Coronary artery (tissue), 2 donors: ENCODE measurements at regions not wholly inside any gene's neighbourhood (a gene's known extent, or its start where the extent isn't known, plus 50 kb on each side); places are given as distances from the start of the nearest gene placed in this dataset.
"Not testable (repeated sequence)": the region's sequence is repeated elsewhere in the genome, so short reads cannot be mapped to it uniquely, and the experiment has no call there.

Experiments used
- DNase-seq: peaks from one replicate; pipeline ENCODE4 v3.0.0-alpha.2; 2017; ENCODE audit warnings: low spot score
- H3K27ac ChIP-seq, 2 donors: fragments of 200-600 bp; sonication (generic); one replicate each; pipeline ENCODE4 v1.5.1; 2016 to 2019
- H3K4me3 ChIP-seq: fragments of 200-600 bp; sonication (generic); 2 replicates; pipeline ENCODE4 v1.5.1; 2016; ENCODE audit warnings: mild to moderate bottlenecking, moderate library complexity
- CTCF ChIP-seq: fragments of 200-600 bp; sonication (generic); IDR thresholded peaks from one replicate; pipeline ENCODE4 v1.5.1; 2019; ENCODE audit warnings: antibody characterized with exemption

- no peak for TF ChIP-seq CTCF
- H3K27ac ChIP-seq, result no peak overlapping the region
- no peak overlapping the region for H3K4me3 ChIP-seq
- no peak for DNase-seq
Observed at GRCh38 chr12:76183459-76184186, 99.1 kb upstream of the NAP1L1 start.

DNA sequence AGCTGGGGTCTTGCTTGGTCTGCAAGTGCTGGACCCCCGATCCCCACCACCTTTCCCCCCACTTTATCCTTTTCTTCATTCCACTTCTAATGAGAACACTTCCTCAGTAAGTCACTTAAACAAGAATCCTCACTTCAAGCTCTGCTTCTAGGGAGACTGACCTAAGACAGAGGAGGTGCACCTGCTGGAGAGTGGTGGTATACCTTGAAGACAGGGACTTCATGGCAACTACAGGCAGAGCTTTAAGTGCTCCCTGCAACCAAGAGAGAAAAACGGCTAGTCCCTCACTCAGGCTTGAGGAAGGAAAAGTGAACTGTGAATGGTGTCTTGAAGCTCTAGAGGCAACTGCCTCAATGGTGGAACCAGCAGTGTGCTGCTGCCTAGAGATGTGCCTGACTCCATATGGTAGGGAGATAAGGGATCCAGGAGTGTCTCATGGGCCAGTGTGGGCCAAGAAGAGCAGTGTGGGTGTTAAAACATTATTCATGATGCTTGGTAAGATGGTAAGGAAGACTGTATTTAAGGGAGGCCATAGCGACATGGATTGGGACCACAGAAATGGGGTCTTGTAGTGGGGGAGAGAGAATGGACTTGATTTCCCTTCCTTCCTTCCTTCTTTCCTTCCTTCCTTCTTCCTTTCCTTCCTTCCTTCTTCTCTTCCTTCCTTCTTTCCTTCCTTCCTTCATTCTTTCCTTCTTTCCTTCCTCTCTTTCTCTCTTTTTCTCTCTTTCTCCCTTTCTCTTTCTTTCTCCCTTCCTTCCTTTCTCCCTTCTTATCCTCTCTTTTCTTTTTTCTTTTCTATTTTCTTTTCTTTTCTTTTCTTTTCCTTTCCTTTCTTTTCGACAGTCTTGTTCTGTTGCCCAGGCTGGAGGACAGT is 96.2 kb upstream of the NAP1L1 start:
- Histone ChIP-seq H3K27ac (no peak overlapping the region), H3K4me3 (no peak overlapping the region)
- no peak for TF ChIP-seq CTCF
- DNase-seq, result no peak

- no peak overlapping the region for H3K27ac ChIP-seq
- H3K4me3 ChIP-seq, result no peak overlapping the region
- DNase-seq, result no peak
- TF ChIP-seq CTCF, result no peak
Observed at GRCh38 chr12:76178452-76178851, 94.0 kb upstream of the NAP1L1 start.

DNA sequence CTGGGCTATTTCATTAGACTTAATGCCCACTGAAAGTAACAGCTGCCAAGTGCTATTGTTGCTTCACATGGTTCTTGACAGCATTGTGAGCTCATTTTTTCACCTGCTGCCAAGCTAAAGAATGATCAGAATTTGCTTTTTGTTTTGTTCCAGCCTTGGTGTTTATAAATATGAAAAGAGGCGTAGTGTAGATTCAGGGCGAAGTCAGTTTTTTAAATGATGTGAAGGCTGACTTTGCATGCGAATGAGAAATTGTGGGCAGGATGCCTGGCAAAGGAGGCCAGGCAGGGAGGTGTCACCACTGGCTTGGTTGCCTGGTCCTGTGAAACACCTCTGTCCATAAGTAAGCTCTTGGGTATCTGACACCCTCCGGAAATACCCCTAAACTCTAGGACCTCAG is 93.3 kb upstream of the NAP1L1 start:
- H3K4me3 ChIP-seq, result no peak overlapping the region
- no peak for DNase-seq
- H3K27ac ChIP-seq, result no peak overlapping the region
- no peak for TF ChIP-seq CTCF

- no peak for DNase-seq
- Histone ChIP-seq H3K4me3 (no peak overlapping the region), H3K27ac (no peak overlapping the region)
- TF ChIP-seq CTCF, result no peak
Observed at GRCh38 chr12:76176940-76177339, 92.5 kb upstream of the NAP1L1 start.

GRCh38 chr12:76175946-76176345 is 91.5 kb upstream of the NAP1L1 start:
- H3K4me3 ChIP-seq, H3K27ac ChIP-seq, DNase-seq: not testable (repeated sequence)

GRCh38 chr12:76173756-76174155 is 89.3 kb upstream of the NAP1L1 start:
- H3K4me3 ChIP-seq, result no peak overlapping the region
- no peak for DNase-seq
- TF ChIP-seq CTCF, result no peak
- H3K27ac ChIP-seq, result no peak overlapping the region
